Left lung (tissue), 4 donors: ENCODE measurements at regions not wholly inside any gene's neighbourhood (a gene's known extent, or its start where the extent isn't known, plus 50 kb on each side); places are given as distances from the start of the nearest gene placed in this dataset.

Experiments used
- ATAC-seq: fragments of 200-7000 bp; cut with Tn5 transposase; one replicate; pipeline ENCODE4 v1.9.1; 2020; ENCODE audit warnings: moderate library complexity
- DNase-seq, 4 donors: peaks; one replicate each; pipeline ENCODE4 v3.0.0-alpha.2; 2013 to 2020
- H3K27ac ChIP-seq, 2 donors: fragments of 200-600 bp; sonication (generic) in 1 of 2; one replicate each; pipeline versions ENCODE4 v1.5.0 to v1.8.0; 2020 to 2021
- H3K27me3 ChIP-seq, 2 donors: fragments of 200-600 bp; sonication (generic) in 1 of 2; one replicate each; pipeline versions ENCODE4 v1.5.0 to v1.8.0; 2020 to 2021
- H3K36me3 ChIP-seq, 2 donors: fragments of 200-600 bp; sonication (generic) in 1 of 2; one replicate each; pipeline versions ENCODE4 v1.5.0 to v1.8.0; 2020 to 2021
- H3K4me1 ChIP-seq, 2 donors: fragments of 200-600 bp; one replicate each; pipeline ENCODE4 v1.8.0; 2021
- H3K4me3 ChIP-seq, 2 donors: fragments of 200-600 bp; sonication (generic) in 1 of 2; one replicate each; pipeline versions ENCODE4 v1.5.0 to v1.8.0; 2020 to 2021; ENCODE audit warnings: mild to moderate bottlenecking in 1 of 2
- H3K9me3 ChIP-seq, 2 donors: fragments of 200-600 bp; sonication (generic) in 1 of 2; one replicate each; pipeline versions ENCODE4 v1.5.0 to v1.8.0; 2020 to 2021
- intact Hi-C, 2 donors: fragments of 100-400 bp; cut with DNase I; formaldehyde crosslinking; loops; one replicate each; pipeline versions ENCODE4 v1.11.2 to v1.14.2; 2022
- TF ChIP-seq, protein P1 (sequence below), 2 donors: fragments of 200-600 bp; sonication (generic) in 1 of 2; IDR thresholded peaks; one replicate each; pipeline versions ENCODE4 v1.5.0 to v1.8.0; 2021; ENCODE audit warnings: antibody characterized with exemption in 2 of 2
- donor health status: DM: no; HTN: yes; CAD: no.
- donor health status: DM: no; HTN: no; CAD: no.

DNA sequence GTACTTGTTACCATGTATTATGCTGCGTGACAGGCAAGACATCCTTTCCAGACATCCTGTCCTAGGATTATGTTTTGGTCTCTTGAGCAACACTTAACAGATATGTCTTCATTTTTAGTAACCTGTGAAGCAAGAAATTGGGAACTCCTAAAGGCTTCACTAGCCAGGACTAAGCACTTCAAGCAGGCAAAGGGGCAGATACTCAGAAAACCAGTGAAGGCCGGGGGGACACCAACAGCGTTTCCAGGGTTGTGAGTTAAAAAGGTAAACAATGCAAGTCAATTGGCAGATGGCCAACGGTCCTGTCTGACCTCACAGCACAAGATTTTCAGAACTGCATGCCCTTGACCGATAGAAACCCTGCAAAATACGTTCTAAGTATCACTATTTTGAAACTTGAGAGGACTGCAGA, 77.6 kb upstream of the SFMBT2 start:
- DNase-seq: peak in 2 of 4 donors; percentile 77 to 81
- intact Hi-C loops: no loop called here
- H3K27ac ChIP-seq: no peak overlapping the region

DNA sequence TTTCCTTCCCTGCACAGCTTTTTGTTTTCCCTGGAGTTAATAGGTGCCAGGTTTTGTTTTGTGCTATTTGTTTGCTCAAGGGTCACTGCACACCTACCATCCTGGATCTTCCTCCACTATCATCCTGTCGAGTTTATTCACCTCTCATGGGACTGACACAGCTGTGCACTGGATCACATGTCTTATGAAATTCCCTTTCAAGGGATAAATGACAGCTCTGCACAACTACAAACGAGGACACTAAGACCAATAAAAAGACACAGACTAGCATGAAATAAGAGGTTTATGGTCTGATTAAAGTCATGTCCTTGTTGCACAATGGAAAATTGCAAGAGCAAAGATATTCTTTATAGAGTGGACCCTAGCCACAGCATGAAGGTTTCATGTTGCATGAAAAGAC, 76.7 kb upstream of the SFMBT2 start:
- Histone ChIP-seq H3K9me3 (no peaks in the 10 kb centered on the region), H3K27ac (no peak overlapping the region), H3K36me3 (no peaks in the 10 kb centered on the region), H3K4me1 (peaks cover 5 to 24% of the 10 kb centered on the region in 2 donors), H3K27me3 (peaks cover 0 to 14% of the 10 kb centered on the region in 2 donors), H3K4me3 (no peak overlapping the region)
- intact Hi-C loops: no loop called here
- TF ChIP-seq, protein P1, sequence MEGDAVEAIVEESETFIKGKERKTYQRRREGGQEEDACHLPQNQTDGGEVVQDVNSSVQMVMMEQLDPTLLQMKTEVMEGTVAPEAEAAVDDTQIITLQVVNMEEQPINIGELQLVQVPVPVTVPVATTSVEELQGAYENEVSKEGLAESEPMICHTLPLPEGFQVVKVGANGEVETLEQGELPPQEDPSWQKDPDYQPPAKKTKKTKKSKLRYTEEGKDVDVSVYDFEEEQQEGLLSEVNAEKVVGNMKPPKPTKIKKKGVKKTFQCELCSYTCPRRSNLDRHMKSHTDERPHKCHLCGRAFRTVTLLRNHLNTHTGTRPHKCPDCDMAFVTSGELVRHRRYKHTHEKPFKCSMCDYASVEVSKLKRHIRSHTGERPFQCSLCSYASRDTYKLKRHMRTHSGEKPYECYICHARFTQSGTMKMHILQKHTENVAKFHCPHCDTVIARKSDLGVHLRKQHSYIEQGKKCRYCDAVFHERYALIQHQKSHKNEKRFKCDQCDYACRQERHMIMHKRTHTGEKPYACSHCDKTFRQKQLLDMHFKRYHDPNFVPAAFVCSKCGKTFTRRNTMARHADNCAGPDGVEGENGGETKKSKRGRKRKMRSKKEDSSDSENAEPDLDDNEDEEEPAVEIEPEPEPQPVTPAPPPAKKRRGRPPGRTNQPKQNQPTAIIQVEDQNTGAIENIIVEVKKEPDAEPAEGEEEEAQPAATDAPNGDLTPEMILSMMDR (IDR thresholded peaks at IDR 0.05): no peak
- ATAC-seq (no peak), DNase-seq (no peak)

More for the DNA sequence above, 77.6 kb upstream of the SFMBT2 start:
- Histone ChIP-seq H3K27me3 (peaks cover 0 to 14% of the 10 kb centered on the region in 2 donors), H3K36me3 (no peaks in the 10 kb centered on the region), H3K4me3 (no peak overlapping the region), H3K4me1 (peaks cover 5 to 29% of the 10 kb centered on the region in 2 donors), H3K9me3 (no peaks in the 10 kb centered on the region)
- TF ChIP-seq, protein P1 (IDR thresholded peaks at IDR 0.05): no peak
- ATAC-seq: peak; percentile 27

DNA sequence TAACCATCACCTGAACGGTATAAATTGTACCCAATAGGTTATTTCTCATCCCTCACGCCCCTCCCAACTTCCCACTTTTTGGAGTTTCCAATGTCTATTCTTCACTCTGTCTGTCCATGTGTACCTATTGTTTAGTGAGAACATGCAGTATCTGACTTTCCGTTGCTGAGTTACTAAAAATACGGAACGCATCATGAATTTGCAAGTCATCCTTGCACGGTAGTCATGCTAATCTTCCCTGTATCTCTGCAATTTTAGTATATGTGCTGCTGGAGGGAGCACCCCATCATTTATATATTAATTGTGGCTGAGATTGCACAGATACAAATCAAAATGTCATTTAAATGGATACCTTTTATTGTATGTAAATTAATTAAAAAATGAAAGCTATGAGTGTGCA, 75.7 kb upstream of the SFMBT2 start:
- H3K9me3 ChIP-seq: no peaks in the 10 kb centered on the region
- DNase-seq (no peak), ATAC-seq (no peak)
- no peak overlapping the region for H3K27ac ChIP-seq
- no peak overlapping the region for H3K4me3 ChIP-seq
- peaks cover 0 to 14% of the 10 kb centered on the region in 2 donors for H3K27me3 ChIP-seq
- intact Hi-C loops: no loop called here
- no peaks in the 10 kb centered on the region for H3K36me3 ChIP-seq
- TF ChIP-seq, protein P1 (IDR thresholded peaks at IDR 0.05): no peak
- peaks cover 5 to 26% of the 10 kb centered on the region in 2 donors for H3K4me1 ChIP-seq

DNA sequence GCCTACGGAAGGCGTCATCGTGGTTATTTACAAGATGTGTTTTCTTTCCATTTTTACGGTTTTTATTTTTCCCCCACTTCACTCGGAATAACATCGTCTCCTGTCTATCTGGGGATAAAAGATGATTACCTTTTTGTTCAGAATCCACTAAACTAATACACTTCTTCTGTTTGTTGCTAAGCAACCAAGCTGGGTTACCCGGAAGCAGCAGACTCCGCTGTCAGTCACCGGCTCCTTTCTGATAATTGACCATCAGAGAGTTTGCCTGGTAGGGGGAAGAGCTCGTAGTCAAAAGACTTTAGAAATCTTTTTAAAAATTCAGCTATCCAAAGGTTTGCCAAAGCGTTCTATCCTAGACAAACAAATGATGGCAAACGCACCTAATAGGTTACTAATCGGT, 75.0 kb upstream of the SFMBT2 start:
- ATAC-seq (no peak), DNase-seq (no peak)
- H3K27me3 ChIP-seq: peaks cover 0 to 14% of the 10 kb centered on the region in 2 donors
- H3K4me1 ChIP-seq: peaks cover 5 to 32% of the 10 kb centered on the region in 2 donors
- no peak overlapping the region for H3K4me3 ChIP-seq
- no peaks in the 10 kb centered on the region for H3K9me3 ChIP-seq
- no peaks in the 10 kb centered on the region for H3K36me3 ChIP-seq
- no peak overlapping the region for H3K27ac ChIP-seq
- intact Hi-C loops: no loop called here
- TF ChIP-seq, protein P1 (IDR thresholded peaks at IDR 0.05): no peak

GRCh38 chr10:7485244-7485556, 74.4 kb upstream of the SFMBT2 start:
- Histone ChIP-seq H3K9me3 (no peaks in the 10 kb centered on the region), H3K4me1 (peaks cover 5 to 37% of the 10 kb centered on the region in 2 donors), H3K4me3 (no peak overlapping the region), H3K27me3 (peaks cover 0 to 14% of the 10 kb centered on the region in 2 donors), H3K27ac (peak overlapping the region in 1 of 2 donors; percentile 60), H3K36me3 (no peaks in the 10 kb centered on the region)
- ATAC-seq: no peak
- no peak for DNase-seq
- TF ChIP-seq, protein P1 (IDR thresholded peaks at IDR 0.05): no peak
- intact Hi-C loops: no loop called here
